Right renal cortex interstitium (tissue), 3 donors: ENCODE measurements at regions not wholly inside any gene's neighbourhood (a gene's known extent, or its start where the extent isn't known, plus 50 kb on each side); places are given as distances from the start of the nearest gene placed in this dataset.

Experiments
- DNase-seq, 3 donors: peaks; one replicate each; pipeline ENCODE4 v3.0.0-alpha.2; 2013; ENCODE audit warnings: low read depth in 3 of 3, low spot score in 2 of 3

DNA sequence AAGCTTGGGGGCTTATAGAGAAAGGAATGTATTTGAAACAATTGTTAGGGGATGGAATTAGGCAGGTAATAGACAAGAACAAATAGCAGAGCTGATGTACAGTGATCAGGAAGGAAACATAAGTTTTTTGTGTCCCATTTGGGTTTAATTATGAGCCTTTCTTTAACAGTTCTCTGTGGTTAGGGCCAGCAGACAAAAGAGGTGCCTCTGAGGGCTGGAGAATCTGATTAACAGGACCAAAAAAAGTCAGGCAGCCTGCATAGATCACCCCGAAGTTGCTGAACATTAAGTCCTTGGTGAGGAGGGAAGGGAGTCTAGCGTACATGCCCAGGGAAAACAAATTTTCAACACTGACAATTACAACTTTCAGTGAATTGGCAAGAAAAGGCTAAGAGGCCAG, 88.6 kb upstream of the SPRED1 start:
- DNase-seq: no peak

- DNase-seq: no peak
Observed at GRCh38 chr15:38164507-38164906, 88.1 kb upstream of the SPRED1 start.

- no peak for DNase-seq
Observed at GRCh38 chr15:38168467-38169070, 84.1 kb upstream of the SPRED1 start.

GRCh38 chr15:38171973-38172372, 80.7 kb upstream of the SPRED1 start:
- no peak for DNase-seq

DNA sequence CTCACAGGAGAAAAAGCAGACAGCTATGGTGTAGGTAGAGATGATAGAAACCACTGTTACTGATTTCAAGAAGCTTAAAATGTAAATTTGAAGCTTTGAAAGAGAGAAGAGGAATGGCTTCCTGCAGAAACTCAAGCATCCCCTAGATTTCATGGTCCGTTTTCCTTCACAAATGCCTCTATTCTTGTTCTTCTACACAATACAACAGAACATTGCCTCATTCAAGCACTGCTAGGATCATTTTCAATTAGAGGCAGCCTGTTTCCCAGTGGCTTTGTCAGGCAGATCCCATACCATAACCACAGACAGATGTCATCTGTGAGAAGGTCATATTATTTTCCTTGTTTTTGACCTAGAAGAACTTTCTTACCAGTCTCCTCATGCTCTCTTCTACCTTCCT, 77.9 kb upstream of the SPRED1 start:
- DNase-seq: no peak

DNA sequence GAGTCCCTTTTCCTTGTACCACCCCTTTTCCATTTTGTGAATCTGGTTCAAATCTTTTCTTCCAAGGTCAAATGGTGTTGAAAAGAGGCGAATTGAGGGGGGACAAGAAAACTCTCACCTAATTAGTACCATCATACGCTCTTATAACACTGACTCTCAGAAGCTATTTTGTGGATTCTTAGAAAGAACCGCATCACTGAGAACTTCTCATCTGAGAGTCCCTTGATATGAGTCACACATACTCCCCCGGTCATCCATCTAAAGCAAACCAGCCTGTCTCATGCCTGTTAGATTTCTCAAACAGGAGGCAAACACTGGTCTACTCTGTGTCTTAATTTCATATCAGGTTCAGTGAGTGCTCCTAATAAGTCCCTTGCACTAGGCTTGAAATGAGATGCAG, 76.5 kb upstream of the SPRED1 start:
- DNase-seq: peak in 1 of 3 donors; percentile 0

- DNase-seq: no peak
Observed at GRCh38 chr15:38176691-38177090, 75.9 kb upstream of the SPRED1 start.

DNA sequence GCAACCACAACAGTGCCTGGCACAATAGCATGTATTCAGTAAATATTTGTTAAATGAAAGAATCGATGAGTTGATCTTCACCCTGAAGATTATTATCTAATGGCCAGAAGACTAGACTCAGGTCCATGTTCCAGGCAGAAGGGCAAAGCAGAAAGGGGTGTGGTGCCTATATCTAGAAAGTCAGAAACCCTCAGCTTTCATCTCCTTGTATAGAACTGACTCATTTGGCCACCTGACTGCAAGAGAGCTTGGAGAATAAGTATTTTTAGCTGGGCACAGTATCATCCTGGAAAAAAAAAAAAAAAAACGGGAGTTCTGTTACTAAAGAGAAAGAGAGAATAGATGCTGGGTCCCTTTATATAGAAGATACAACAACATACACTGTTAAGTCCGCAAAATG, 69.7 kb upstream of the SPRED1 start:
- no peak for DNase-seq

DNA sequence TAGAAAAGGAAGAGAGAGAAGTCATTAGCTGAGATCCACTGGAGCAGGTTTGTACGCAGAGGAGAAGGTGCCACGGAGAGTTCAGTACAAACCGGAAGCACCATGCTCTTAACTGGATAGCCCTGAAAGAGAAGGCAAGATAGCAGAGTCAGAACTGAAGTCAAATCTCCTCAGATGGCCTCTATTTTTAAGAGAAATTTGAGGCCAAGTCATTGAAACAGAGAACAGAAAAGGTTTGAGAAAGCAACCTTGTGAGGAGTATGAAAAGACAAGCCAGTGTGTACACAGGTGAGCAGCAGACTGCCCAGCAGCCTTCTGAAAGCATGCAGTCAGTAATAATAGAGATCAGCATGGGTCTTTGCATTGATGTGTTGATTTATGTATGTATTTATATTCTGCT, 66.1 kb upstream of the SPRED1 start:
- no peak for DNase-seq

DNA sequence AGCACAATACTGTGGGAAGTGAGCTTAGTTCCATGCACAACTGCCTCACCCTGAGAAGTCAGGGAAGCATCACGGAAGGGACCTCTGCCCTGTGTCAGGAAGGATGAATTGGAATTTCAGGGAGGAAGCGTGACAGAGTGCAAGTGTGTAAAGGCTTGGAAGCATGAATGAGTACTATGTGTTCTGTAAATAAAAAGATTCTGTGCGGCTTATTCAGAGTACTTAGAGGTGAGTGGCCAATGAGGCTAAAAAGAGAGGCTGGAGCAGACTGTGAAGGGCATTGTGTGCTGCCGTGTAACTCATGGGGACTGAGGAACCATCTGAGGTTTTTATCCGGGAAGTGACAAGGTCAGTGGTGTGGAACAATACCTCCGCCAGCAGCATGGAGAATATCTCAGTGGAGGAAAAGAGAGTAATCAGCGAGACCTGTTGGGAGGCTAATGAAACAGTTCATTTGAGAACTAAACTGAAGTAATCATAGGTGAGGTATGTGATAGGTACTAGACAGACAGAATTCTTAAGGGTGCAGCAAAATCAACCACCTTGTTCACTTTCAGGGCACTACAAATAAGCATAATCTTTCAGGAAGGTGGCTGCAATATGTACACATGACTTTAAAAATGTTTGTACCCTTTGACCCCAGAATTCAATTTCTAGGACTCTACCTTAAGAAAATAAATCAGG, 64.9 kb upstream of the SPRED1 start:
- DNase-seq: no peak

- no peak for DNase-seq
Observed at GRCh38 chr15:38189671-38190295, 62.9 kb upstream of the SPRED1 start.

DNA sequence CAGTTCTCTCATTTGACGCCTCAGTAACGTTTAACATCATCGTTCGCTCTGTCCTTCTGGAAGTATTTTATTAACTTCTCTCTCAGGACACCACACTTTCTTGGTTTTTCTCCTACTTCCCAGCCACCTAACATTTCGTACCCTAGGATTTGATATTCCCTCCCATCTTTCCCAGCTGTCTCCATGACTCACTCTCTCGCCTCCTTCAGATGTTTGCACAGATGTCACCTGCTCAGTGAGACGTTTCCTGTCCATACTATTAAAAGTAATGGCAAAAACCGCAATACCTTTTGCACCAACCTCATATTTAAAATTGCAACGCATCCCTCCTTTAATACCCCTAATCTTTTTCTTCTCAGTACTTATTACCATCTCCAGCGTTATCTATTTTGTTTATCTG, 62.1 kb upstream of the SPRED1 start:
- DNase-seq: no peak

GRCh38 chr15:38192496-38192895, 60.1 kb upstream of the SPRED1 start:
- no peak for DNase-seq

DNA sequence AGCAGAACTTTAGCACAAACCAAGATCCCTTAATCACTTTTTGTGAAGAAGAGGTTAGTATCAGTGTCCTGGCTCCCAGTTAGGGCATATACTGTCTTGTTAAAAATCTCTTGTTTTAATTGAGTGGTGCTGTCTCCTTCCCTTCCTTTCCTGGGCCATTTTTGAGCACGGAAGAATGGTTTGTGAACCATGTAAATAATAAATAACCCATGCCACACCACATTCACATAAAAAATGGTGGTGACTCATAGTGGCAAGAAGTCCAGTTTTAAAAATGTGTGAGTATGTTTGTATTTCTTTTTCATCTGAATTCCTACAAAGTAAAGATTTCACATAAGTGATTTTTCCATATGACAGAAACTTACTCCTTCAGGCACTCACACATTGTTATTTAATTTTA, 59.1 kb upstream of the SPRED1 start:
- no peak for DNase-seq

GRCh38 chr15:38195191-38195901, 57.3 kb upstream of the SPRED1 start:
- DNase-seq: no peak

DNA sequence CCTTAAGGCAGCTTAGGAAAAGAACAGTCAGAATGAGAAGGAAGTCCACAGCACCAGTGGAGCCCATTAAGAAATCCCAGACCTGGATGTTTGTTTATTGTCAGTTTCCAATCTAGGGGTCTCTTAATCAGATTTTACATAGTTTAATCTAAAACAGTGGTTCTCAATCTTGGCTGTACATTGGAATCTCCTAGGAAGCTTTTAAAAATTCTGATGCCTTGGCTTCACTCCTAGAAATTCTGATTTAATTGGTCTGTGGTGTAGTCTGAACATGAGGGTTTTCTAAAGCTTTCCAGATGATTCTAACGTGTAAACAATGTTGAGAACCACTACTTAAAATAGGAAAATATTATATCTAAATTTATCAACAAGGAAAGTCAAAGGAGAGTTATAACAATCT, 56.6 kb upstream of the SPRED1 start:
- no peak for DNase-seq

GRCh38 chr15:38197553-38197952, 55.1 kb upstream of the SPRED1 start:
- DNase-seq: no peak

DNA sequence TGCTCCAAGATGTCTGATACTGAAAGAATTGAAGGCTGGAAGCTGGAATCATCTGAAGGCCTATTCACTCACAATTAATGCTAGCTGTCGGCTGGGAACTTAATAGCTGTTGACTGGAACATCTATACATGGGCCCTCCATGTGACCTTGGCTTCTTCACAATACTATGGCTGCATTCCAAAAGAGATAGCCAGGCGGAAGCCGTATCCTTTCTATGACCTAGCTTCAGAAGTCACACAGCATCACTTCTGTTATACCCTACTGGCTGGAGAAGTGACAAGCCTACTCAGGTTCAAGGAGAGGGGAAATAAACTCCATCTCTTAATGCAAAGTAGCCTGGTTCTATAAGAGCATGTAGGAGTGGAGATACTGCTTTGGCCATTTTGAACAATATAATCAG, 50.9 kb upstream of the SPRED1 start:
- DNase-seq: no peak

- DNase-seq: no peak
Observed at GRCh38 chr15:38202361-38202760, 50.3 kb upstream of the SPRED1 start.
